Thoracic aorta (tissue), 2 donors: ENCODE measurements at regions not wholly inside any gene's neighbourhood (a gene's known extent, or its start where the extent isn't known, plus 50 kb on each side); places are given as distances from the start of the nearest gene placed in this dataset.

Experiments used
- ATAC-seq: fragments of 150-250 bp; one replicate; pipeline ENCODE4 v1.8.0; 2017; ENCODE audit warnings: low read depth; ENCODE audit not compliant: insufficient number of reproducible peaks, low FRiP score
- DNase-seq: peaks from one replicate; pipeline ENCODE4 v3.0.0-alpha.2; 2020; ENCODE audit warnings: low spot score
- H3K27ac ChIP-seq, 2 donors: fragments of 200-600 bp; sonication (generic); 1 replicate in 1 of 2; 2 replicates in 1 of 2; pipeline ENCODE4 v1.5.1; 2016; ENCODE audit warnings: mild to moderate bottlenecking in 2 of 2, moderate library complexity in 2 of 2
- H3K27me3 ChIP-seq: fragments of 200-600 bp; sonication (generic); replicated peaks from 2 replicates; pipeline ENCODE4 v1.6.0; 2016; ENCODE audit warnings: mild to moderate bottlenecking; ENCODE audit not compliant: insufficient read depth
- H3K36me3 ChIP-seq: fragments of 200-600 bp; sonication (generic); one replicate; pipeline ENCODE4 v1.5.1; 2016
- H3K4me1 ChIP-seq, 2 donors: fragments of 200-600 bp; sonication (generic); 1 replicate in 1 of 2; 2 replicates in 1 of 2; pipeline versions ENCODE4 v1.5.1 to v1.6.0; 2016; ENCODE audit warnings: low read depth in 2 of 2, mild to moderate bottlenecking in 1 of 2; ENCODE audit not compliant: control insufficient read depth in 1 of 2
- H3K4me3 ChIP-seq: fragments of 200-600 bp; sonication (generic); 2 replicates; pipeline ENCODE4 v1.5.1; 2016; ENCODE audit warnings: mild to moderate bottlenecking
- H3K9me3 ChIP-seq: fragments of 200-600 bp; sonication (generic); 2 replicates; pipeline ENCODE4 v1.5.1; 2016
- TF ChIP-seq, protein P1 (sequence below): fragments of 200-600 bp; sonication (generic); IDR thresholded peaks from one replicate; pipeline ENCODE4 v1.5.1; 2019; ENCODE audit warnings: antibody characterized with exemption

DNA sequence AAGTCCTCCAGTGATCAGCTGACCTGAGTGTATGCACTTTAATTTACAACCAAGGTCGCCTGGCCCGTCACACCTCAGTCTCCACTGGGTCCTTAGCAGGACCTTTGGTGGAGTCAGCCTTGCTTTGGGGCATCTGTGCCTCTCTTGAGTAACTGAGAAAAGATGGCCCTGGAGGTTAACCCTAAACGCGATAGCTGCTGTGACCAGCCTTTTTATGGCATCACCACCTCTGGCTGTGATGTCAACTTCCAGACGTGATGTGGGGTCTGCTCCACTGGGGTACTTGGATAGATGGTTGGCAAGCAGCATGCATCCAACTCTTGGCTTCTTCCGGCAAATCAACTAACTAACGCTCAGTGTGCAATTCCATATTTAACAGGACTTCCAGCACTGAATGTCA is 122.8 kb upstream of the RTL1 start:
- DNase-seq = no peak

DNA sequence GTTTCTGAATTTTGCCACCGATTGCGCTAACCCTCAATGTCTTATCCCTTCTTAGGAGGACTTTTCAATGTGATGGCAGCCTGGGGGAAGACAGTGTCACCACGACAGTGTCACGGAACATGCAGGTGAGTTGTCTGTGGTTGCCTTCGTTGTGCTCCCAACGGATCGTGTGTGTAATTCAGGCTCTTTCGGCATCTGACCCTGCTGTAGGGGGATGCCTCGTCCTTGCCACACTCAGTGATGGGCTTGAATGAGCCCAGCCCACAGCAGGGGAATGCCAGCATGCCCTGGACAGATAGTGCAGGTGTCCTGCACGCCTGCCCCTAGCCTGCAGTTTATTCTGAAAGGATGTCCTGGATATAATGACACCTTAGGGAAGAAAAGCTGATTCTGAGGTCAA is 123.8 kb upstream of the RTL1 start:
- Histone ChIP-seq H3K9me3 (no peaks in the 10 kb centered on the region), H3K4me1 (no peaks in the 10 kb centered on the region), H3K36me3 (no peaks in the 10 kb centered on the region), H3K27ac (no peak overlapping the region), H3K4me3 (no peak overlapping the region), H3K27me3 (no peaks in the 10 kb centered on the region)
- TF ChIP-seq, protein P1, sequence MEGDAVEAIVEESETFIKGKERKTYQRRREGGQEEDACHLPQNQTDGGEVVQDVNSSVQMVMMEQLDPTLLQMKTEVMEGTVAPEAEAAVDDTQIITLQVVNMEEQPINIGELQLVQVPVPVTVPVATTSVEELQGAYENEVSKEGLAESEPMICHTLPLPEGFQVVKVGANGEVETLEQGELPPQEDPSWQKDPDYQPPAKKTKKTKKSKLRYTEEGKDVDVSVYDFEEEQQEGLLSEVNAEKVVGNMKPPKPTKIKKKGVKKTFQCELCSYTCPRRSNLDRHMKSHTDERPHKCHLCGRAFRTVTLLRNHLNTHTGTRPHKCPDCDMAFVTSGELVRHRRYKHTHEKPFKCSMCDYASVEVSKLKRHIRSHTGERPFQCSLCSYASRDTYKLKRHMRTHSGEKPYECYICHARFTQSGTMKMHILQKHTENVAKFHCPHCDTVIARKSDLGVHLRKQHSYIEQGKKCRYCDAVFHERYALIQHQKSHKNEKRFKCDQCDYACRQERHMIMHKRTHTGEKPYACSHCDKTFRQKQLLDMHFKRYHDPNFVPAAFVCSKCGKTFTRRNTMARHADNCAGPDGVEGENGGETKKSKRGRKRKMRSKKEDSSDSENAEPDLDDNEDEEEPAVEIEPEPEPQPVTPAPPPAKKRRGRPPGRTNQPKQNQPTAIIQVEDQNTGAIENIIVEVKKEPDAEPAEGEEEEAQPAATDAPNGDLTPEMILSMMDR = no peak
- ATAC-seq = no peak
- DNase-seq = no peak

More for the DNA sequence above, 122.8 kb upstream of the RTL1 start:
- Histone ChIP-seq H3K27ac (no peak overlapping the region), H3K27me3 (no peaks in the 10 kb centered on the region), H3K4me3 (no peak overlapping the region), H3K36me3 (no peaks in the 10 kb centered on the region), H3K9me3 (no peaks in the 10 kb centered on the region), H3K4me1 (no peaks in the 10 kb centered on the region)
- ATAC-seq = no peak
- TF ChIP-seq, protein P1 = no peak

DNA sequence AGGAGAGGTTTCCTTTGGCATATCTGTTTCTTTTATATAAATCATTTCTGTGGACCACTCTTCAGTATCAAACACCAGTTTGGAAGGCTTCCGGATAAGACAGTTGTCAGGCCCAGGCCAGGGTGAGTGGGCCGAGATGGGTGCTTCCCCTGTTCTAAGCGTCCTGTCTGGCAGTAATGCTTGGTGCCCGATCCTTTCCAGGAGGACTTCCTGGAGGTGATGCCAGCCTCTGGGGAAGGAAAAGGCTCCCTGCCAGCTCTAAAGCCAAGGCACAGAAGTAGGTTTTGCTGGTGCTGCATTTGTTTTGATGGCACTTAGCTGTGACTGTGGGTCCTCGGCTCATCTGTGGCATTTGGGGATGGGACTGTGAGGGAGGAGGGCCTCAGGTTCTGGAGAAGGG is 124.4 kb upstream of the RTL1 start:
- TF ChIP-seq, protein P1 = no peak
- Histone ChIP-seq H3K4me3 (no peak overlapping the region), H3K27me3 (no peaks in the 10 kb centered on the region), H3K36me3 (no peaks in the 10 kb centered on the region), H3K4me1 (no peaks in the 10 kb centered on the region), H3K9me3 (no peaks in the 10 kb centered on the region), H3K27ac (no peak overlapping the region)
- no peak for ATAC-seq
- DNase-seq = no peak

DNA sequence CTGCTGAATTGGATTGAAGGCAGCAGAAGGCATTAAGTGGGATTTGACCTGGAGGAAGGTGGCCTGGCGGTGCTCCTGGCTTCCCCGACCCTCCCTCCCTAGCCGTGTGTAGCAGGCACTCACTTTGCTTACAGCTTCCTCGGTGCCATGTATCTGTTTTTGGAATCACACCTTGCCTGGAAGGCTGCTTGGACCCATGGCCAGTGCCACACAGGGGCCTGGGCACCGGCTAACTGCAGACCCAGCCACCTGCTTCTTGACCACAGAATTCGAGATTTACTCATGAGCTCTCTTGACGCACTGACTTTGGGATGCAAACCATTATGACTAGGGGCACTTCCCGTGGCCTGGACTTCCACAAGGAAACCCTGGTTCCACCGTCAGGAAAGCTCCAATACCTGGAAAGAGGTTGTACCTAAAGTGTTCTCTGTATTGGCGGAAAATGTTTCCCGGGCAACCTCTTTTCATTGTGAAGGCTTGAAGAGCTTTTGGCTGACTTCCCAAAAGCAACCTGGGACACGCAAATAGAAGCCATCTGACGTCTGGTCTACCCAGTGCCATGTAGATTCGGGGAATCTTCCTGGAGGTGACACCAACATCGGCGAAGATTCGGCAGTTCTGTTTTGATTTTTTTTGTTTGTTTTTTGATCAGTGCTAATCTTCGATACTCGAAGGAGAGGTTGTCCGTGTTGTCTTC is 125.6 kb upstream of the RTL1 start:
- DNase-seq = no peak
- Histone ChIP-seq H3K9me3 (no peaks in the 10 kb centered on the region), H3K27me3 (no peaks in the 10 kb centered on the region), H3K27ac (no peak overlapping the region), H3K4me3 (no peak overlapping the region), H3K36me3 (no peaks in the 10 kb centered on the region), H3K4me1 (no peaks in the 10 kb centered on the region)
- TF ChIP-seq, protein P1 = no peak
- ATAC-seq = no peak

DNA sequence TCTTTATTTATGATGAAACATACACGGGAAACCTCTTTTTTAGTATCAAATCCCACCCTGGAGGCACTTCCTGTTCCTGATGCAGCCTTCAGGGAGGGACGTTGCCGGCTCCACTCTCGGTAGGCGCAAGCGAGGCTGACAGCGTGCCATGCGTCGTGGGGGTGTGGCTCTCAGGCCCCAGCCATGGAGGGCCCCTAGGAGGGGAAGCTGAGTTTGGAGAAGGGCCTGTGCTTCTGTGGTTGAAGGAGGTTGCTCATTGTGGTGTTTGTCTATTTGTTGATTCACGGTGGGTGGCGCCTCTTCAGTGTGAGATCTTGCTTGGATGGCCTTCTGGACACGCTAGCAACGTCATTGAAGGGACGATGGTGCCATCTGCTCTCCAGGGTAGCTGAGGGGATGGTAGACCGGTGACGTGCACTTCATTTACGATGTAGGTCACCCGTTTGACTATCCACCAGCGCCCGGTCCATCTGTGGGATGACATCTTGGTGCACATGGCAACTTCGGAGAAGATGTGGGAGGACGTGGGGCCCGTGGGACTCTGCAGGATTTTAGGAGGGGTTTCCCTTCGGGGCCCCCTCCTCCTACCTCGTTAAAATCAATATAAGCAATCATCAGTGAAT is 126.3 kb upstream of the RTL1 start:
- ATAC-seq = no peak
- Histone ChIP-seq H3K27me3 (no peaks in the 10 kb centered on the region), H3K9me3 (no peaks in the 10 kb centered on the region), H3K27ac (no peak overlapping the region), H3K36me3 (no peaks in the 10 kb centered on the region), H3K4me1 (no peaks in the 10 kb centered on the region), H3K4me3 (no peak overlapping the region)
- TF ChIP-seq, protein P1 = no peak
- no peak for DNase-seq
